Hindlimb muscle (tissue), 1 donor: ENCODE measurements at regions not wholly inside any gene's neighbourhood (a gene's known extent, or its start where the extent isn't known, plus 50 kb on each side); places are given as distances from the start of the nearest gene placed in this dataset.

Experiments
- DNase-seq: peaks from one replicate; pipeline ENCODE4 v3.0.0-alpha.2; 2013

- no peak for DNase-seq
Observed at GRCh38 chr5:57532513-57533497, 50.2 kb upstream of the ACTBL2 start.
